22Rv1 (cell line): ENCODE measurements at regions not wholly inside any gene's neighbourhood (a gene's known extent, or its start where the extent isn't known, plus 50 kb on each side); places are given as distances from the start of the nearest gene placed in this dataset.

Source experiments
- H3K27ac ChIP-seq: fragments of 450-650 bp; 2 replicates; pipeline ENCODE4 v1.5.1; 2017
- ZFX ChIP-seq: fragments of 450-650 bp; IDR thresholded peaks from 2 replicates; pipeline ENCODE4 v1.6.1; 2017; ENCODE audit warnings: antibody characterized with exemption, borderline replicate concordance
- TF ChIP-seq, protein P1 (sequence below): fragments of 450-650 bp; IDR thresholded peaks from 2 replicates; pipeline ENCODE4 v1.5.1; 2017; ENCODE audit warnings: mild to moderate bottlenecking

DNA sequence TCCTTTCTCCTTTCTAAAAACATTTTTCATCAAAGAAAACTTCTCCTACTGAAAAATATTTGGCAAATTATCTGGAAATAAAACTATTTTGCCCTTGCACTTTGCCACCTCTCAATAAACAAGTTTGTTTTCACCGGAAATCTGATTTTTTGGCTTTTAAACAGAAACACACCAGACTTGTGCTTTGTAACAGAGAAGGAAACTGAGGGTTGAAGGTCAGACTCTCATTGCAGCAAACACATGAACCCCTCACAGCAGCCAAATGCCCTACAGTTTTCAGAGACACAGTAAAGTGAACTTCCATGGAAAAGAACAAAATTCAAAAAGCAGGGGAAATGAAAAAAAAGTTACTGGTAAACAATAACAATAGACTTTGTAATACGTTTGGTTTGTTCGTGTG lies 95.6 kb upstream of the WDR17 start:
- no peak for TF ChIP-seq ZFX
- TF ChIP-seq, protein P1, sequence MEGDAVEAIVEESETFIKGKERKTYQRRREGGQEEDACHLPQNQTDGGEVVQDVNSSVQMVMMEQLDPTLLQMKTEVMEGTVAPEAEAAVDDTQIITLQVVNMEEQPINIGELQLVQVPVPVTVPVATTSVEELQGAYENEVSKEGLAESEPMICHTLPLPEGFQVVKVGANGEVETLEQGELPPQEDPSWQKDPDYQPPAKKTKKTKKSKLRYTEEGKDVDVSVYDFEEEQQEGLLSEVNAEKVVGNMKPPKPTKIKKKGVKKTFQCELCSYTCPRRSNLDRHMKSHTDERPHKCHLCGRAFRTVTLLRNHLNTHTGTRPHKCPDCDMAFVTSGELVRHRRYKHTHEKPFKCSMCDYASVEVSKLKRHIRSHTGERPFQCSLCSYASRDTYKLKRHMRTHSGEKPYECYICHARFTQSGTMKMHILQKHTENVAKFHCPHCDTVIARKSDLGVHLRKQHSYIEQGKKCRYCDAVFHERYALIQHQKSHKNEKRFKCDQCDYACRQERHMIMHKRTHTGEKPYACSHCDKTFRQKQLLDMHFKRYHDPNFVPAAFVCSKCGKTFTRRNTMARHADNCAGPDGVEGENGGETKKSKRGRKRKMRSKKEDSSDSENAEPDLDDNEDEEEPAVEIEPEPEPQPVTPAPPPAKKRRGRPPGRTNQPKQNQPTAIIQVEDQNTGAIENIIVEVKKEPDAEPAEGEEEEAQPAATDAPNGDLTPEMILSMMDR: no peak

DNA sequence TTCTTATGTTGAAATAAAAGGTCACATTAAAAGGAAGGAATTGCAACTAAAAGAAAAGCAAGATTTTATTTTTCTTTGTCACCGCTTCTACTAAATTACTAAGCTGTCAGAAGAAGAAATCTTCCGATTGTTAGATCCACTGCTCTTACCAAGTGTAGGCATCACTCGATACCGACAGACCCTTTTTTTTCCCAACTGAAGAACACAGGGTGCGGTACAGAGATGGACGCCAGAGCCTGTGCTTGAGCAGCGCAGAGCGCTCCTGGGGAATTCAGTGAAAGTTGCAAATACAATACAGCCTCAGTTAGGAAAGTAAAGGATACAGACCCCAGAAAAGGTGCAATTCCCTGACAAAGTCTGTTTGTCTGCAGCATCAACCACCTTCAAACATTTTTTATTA lies 94.9 kb upstream of the WDR17 start:
- H3K27ac ChIP-seq: no peak overlapping the region
- TF ChIP-seq, protein P1: no peak
- no peak for TF ChIP-seq ZFX

More for the DNA sequence above, 95.6 kb upstream of the WDR17 start:
- no peak overlapping the region for H3K27ac ChIP-seq

- no peak overlapping the region for H3K27ac ChIP-seq
- TF ChIP-seq, protein P1: no peak
- TF ChIP-seq ZFX: no peak
Measured at GRCh38 chr4:175971388-175972179, 94.1 kb upstream of the WDR17 start.

DNA sequence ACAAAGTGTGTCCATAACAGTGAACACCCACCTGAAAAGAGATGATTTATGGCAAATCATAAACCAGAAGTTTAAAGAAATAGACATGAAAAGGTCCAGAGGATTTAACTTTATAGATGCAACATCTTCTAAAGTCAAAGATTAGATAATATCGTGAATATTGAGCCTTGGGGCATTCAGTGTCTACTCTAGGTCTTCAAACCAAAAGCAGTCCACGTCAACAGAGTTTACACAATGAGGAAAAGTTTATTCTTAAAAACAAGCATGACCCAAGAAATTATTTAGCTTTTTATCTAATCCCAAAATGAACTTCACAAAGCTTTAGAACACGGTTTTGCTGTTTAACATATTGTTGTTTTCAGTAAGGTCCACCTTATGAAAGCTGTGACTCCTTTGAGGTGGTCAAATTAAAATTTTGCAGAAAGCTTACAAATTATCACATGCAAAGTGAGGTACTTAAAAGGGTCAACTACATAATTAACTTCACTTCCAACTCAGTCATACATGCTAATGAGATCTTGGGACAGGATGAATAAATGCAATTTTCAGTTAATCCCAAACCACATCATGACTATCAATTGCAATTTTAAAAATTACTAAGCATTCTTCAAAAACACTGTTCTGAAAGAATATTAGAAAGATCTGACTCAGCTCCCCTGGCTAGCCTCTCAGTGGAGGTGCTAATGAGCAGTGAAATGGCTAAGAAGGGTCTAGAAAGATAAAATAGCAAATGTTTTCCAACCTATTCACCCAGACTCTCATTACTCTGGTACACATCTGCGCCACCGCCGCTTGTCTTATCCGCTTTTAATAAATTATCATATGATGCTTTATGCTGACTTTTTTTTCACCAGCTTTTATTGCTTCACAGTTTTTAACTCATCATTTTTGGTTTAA lies 92.4 kb upstream of the WDR17 start:
- TF ChIP-seq, protein P1: no peak
- TF ChIP-seq ZFX: no peak
- H3K27ac ChIP-seq: no peak overlapping the region

- no peak overlapping the region for H3K27ac ChIP-seq
- TF ChIP-seq, protein P1: no peak
- no peak for TF ChIP-seq ZFX
Measured at GRCh38 chr4:175983636-175984035, 82.0 kb upstream of the WDR17 start.

GRCh38 chr4:175986668-175987067 lies 79.0 kb upstream of the WDR17 start:
- TF ChIP-seq ZFX: no peak
- TF ChIP-seq, protein P1: no peak
- H3K27ac ChIP-seq: no peak overlapping the region

DNA sequence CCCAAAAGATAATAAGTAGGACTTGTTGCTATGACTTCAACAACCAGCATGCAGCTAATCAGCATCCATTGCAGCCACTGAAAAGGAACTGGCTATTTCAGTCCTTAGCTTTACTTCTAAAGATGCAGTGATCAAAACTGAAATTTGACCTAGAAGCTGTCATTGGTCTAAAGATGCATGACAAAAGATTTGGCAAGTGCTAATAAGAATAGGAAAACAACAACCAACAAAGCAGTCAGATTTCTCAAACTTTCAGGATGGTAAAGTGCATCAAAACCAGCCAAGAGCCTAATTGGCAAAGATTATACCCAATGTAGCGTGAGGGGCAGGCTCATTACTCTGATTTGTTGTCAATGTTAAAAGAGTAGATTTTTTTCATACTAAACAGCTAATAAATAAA lies 77.1 kb upstream of the WDR17 start:
- TF ChIP-seq ZFX: no peak
- TF ChIP-seq, protein P1: no peak
- H3K27ac ChIP-seq: no peak overlapping the region
